ENCODE measurements at regions not wholly inside any gene's neighbourhood (a gene's known extent, or its start where the extent isn't known, plus 50 kb on each side); places are given as distances from the start of the nearest gene placed in this dataset.
"Not testable (repeated sequence)": the region's sequence is repeated elsewhere in the genome, so short reads cannot be mapped to it uniquely, and the experiment has no call there.

GRCh38 chr2:21908712-21909380 is 785.1 kb downstream of the TDRD15 start:
- not testable (repeated sequence) for DNase-seq

- DNase-seq = no peak
Measured at GRCh38 chr2:21910832-21911507, 787.2 kb downstream of the TDRD15 start.

- DNase-seq = no peak
Measured at GRCh38 chr2:21912405-21912804, 788.6 kb downstream of the TDRD15 start.

- no peak for DNase-seq
Measured at GRCh38 chr2:21915201-21915600, 791.4 kb downstream of the TDRD15 start.

GRCh38 chr2:21916934-21917522 is 793.3 kb downstream of the TDRD15 start:
- peak; percentile 1 for DNase-seq

GRCh38 chr2:21920721-21921120 is 797.0 kb downstream of the TDRD15 start:
- DNase-seq = no peak

- DNase-seq = no peak
Measured at GRCh38 chr2:21924640-21925285, 801.0 kb downstream of the TDRD15 start.

GRCh38 chr2:21928292-21928691 is 804.5 kb downstream of the TDRD15 start:
- DNase-seq = no peak

- peak; percentile 24 for DNase-seq
Measured at GRCh38 chr2:21930226-21930625, 806.5 kb downstream of the TDRD15 start.

GRCh38 chr2:21939967-21940366 is 816.2 kb downstream of the TDRD15 start:
- DNase-seq = peak; percentile 53

GRCh38 chr2:21944536-21944935 is 820.8 kb downstream of the TDRD15 start:
- no peak for DNase-seq

GRCh38 chr2:21945658-21946057 is 821.9 kb downstream of the TDRD15 start:
- no peak for DNase-seq

- DNase-seq = no peak
Measured at GRCh38 chr2:21947046-21947445, 823.3 kb downstream of the TDRD15 start.

- DNase-seq = peak; percentile 48
Measured at GRCh38 chr2:21966139-21966538, 842.4 kb downstream of the TDRD15 start.

- no peak for DNase-seq
Measured at GRCh38 chr2:21970971-21971370, 847.2 kb downstream of the TDRD15 start.

GRCh38 chr2:21972586-21972985 is 848.8 kb downstream of the TDRD15 start:
- no peak for DNase-seq

- no peak for DNase-seq
Measured at GRCh38 chr2:21981127-21981526, 857.4 kb downstream of the TDRD15 start.

- no peak for DNase-seq
Measured at GRCh38 chr2:21993002-21993401, 869.2 kb downstream of the TDRD15 start.

- DNase-seq = no peak
Measured at GRCh38 chr2:21996339-21996738, 872.6 kb downstream of the TDRD15 start.

GRCh38 chr2:21999522-21999921 is 875.8 kb downstream of the TDRD15 start:
- DNase-seq = no peak

- DNase-seq = no peak
Measured at GRCh38 chr2:22002066-22002465, 878.3 kb downstream of the TDRD15 start.

GRCh38 chr2:22003270-22003669 is 879.5 kb downstream of the TDRD15 start:
- DNase-seq = no peak

GRCh38 chr2:22011048-22011447 is 887.3 kb downstream of the TDRD15 start:
- no peak for DNase-seq
